Inferior parietal cortex (tissue), 1 donor: ENCODE measurements at regions not wholly inside any gene's neighbourhood (a gene's known extent, or its start where the extent isn't known, plus 50 kb on each side); places are given as distances from the start of the nearest gene placed in this dataset.
"Not testable (repeated sequence)": the region's sequence is repeated elsewhere in the genome, so short reads cannot be mapped to it uniquely, and the experiment has no call there.

Experiments used
- DNase-seq: peaks from one replicate; pipeline ENCODE4 v3.0.0-alpha.2; 2016; ENCODE audit errors: extremely low spot score

- DNase-seq, result no peak
Measured at GRCh38 chr4:147246096-147246495, 234.8 kb upstream of the EDNRA start.

- not testable (repeated sequence) for DNase-seq
Measured at GRCh38 chr4:147246528-147246927, 234.4 kb upstream of the EDNRA start.

GRCh38 chr4:147247579-147247978, 233.3 kb upstream of the EDNRA start:
- DNase-seq, result no peak

- DNase-seq, result no peak
Measured at GRCh38 chr4:147250062-147250461, 230.8 kb upstream of the EDNRA start.

- not testable (repeated sequence) for DNase-seq
Measured at GRCh38 chr4:147255268-147255667, 225.6 kb upstream of the EDNRA start.

- DNase-seq, result not testable (repeated sequence)
Measured at GRCh38 chr4:147259271-147259670, 221.6 kb upstream of the EDNRA start.

GRCh38 chr4:147284256-147284835, 196.6 kb upstream of the EDNRA start:
- DNase-seq, result no peak

GRCh38 chr4:147284935-147285334, 196.0 kb upstream of the EDNRA start:
- DNase-seq, result no peak

GRCh38 chr4:147285751-147286150, 195.1 kb upstream of the EDNRA start:
- DNase-seq, result peak; percentile 17

GRCh38 chr4:147286846-147287587, 193.9 kb upstream of the EDNRA start:
- no peak for DNase-seq

GRCh38 chr4:147287588-147287890, 193.4 kb upstream of the EDNRA start:
- no peak for DNase-seq

- no peak for DNase-seq
Measured at GRCh38 chr4:147288512-147288911, 192.4 kb upstream of the EDNRA start.

GRCh38 chr4:147289181-147289580, 191.7 kb upstream of the EDNRA start:
- DNase-seq, result no peak

GRCh38 chr4:147292604-147293313, 188.1 kb upstream of the EDNRA start:
- DNase-seq, result not testable (repeated sequence)

- not testable (repeated sequence) for DNase-seq
Measured at GRCh38 chr4:147293314-147293677, 187.6 kb upstream of the EDNRA start.

- DNase-seq, result no peak
Measured at GRCh38 chr4:147299205-147299604, 181.7 kb upstream of the EDNRA start.

- DNase-seq, result no peak
Measured at GRCh38 chr4:147303174-147303872, 177.6 kb upstream of the EDNRA start.

GRCh38 chr4:147303873-147304229, 177.0 kb upstream of the EDNRA start:
- DNase-seq, result no peak

- DNase-seq, result no peak
Measured at GRCh38 chr4:147307896-147308674, 172.8 kb upstream of the EDNRA start.

GRCh38 chr4:147309434-147309833, 171.5 kb upstream of the EDNRA start:
- DNase-seq, result no peak

GRCh38 chr4:147310312-147310711, 170.6 kb upstream of the EDNRA start:
- no peak for DNase-seq

- DNase-seq, result no peak
Measured at GRCh38 chr4:147311956-147312355, 168.9 kb upstream of the EDNRA start.
